ENCODE measurements at regions not wholly inside any gene's neighbourhood (a gene's known extent, or its start where the extent isn't known, plus 50 kb on each side); places are given as distances from the start of the nearest gene placed in this dataset.

DNA sequence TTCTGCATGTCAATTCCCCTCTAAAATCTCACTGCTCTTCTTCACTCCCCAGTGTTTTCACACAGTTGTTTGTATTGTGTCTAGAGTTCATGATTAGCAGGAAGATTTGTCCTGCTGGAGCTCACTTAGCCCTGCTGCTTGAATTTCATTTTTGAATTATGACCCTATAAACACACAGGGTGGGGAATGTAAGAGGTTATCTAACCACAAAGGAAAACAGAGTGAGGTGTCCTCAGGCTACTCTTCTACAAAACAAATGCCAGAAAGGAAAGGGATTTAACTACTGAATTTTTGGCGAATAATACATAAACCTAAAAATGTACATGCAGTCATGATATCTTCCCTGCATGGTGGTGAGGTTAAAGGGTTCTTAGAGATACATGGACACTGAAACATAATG lies 215.1 kb upstream of the CNTN4 start (continued):
- no peak for TF ChIP-seq GATA2 (CRISPR knock-in tag; IDR thresholded peaks at IDR 0.05)
- TF ChIP-seq ELF1 (IDR thresholded peaks at IDR 0.05), result no peak
- TF ChIP-seq SMC3 (IDR thresholded peaks at IDR 0.05; ENCODE audit: low read depth, low read length), result no peak
- TF ChIP-seq RCOR1 (IDR thresholded peaks at IDR 0.05; ENCODE audit: low read length), result no peak

GRCh38 chr3:1892459-1892858 lies 206.2 kb upstream of the CNTN4 start:
- no peaks in the 10 kb centered on the region for H3K9me2 ChIP-seq
- H4K20me1 ChIP-seq (ENCODE audit: insufficient read depth), result no peaks in the 10 kb centered on the region
- 0 out of 2 replicates have a peak, but pooled peaks cover 3% of the 10 kb centered on the region for H3K9me3 ChIP-seq
- H2AFZ ChIP-seq (ENCODE audit: low read depth), result no peak overlapping the region
- POLR2A ChIA-PET, result no interaction called here
- H3K4me3 ChIP-seq (ENCODE audit: low read depth in 2 of 2, low read length in 1 of 2), result no peak overlapping the region
- H3K27ac ChIP-seq (ENCODE audit: low read depth in 2 of 2, low read length in 1 of 2), result no peak overlapping the region
- DNase-seq, result no peak
- H3K36me3 ChIP-seq (replicated peaks in 1 of 2; ENCODE audit: control insufficient read depth in 1 of 2, insufficient read depth in 2 of 2, low read length in 1 of 2), result no peaks in the 10 kb centered on the region
- H3K4me2 ChIP-seq, result no peak overlapping the region
- CTCF ChIA-PET, result no interaction called here
- no peak overlapping the region for H3K9ac ChIP-seq
- TF ChIP-seq GABPA (IDR thresholded peaks at IDR 0.05; ENCODE audit: low read depth), result no peak
- TF ChIP-seq FOSL2 (IDR thresholded peaks at IDR 0.05; ENCODE audit: borderline replicate concordance, low read depth), result no peak
- TF ChIP-seq, protein P1, sequence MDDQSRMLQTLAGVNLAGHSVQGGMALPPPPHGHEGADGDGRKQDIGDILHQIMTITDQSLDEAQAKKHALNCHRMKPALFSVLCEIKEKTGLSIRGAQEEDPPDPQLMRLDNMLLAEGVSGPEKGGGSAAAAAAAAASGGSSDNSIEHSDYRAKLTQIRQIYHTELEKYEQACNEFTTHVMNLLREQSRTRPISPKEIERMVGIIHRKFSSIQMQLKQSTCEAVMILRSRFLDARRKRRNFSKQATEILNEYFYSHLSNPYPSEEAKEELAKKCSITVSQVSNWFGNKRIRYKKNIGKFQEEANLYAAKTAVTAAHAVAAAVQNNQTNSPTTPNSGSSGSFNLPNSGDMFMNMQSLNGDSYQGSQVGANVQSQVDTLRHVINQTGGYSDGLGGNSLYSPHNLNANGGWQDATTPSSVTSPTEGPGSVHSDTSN (IDR thresholded peaks at IDR 0.05), result no peak
- TF ChIP-seq MAX (IDR thresholded peaks at IDR 0.05; ENCODE audit: low read depth), result no peak
- TF ChIP-seq ELF1 (IDR thresholded peaks at IDR 0.05), result no peak
- no peak for TF ChIP-seq RCOR1 (IDR thresholded peaks at IDR 0.05; ENCODE audit: low read length)
- no peak for TF ChIP-seq EP300 (IDR thresholded peaks at IDR 0.05; ENCODE audit: borderline replicate concordance in 1 of 2, low read depth in 1 of 2, low read length in 1 of 2)
- no peak for TF ChIP-seq MXI1 (IDR thresholded peaks at IDR 0.05; ENCODE audit: low read depth, low read length)
- TF ChIP-seq TEAD4 (IDR thresholded peaks at IDR 0.05; ENCODE audit: borderline replicate concordance, insufficient read depth), result no peak
- TF ChIP-seq TCF12 (IDR thresholded peaks at IDR 0.05), result no peak
- TF ChIP-seq JUND (IDR thresholded peaks at IDR 0.05), result no peak
- TF ChIP-seq NFIC (IDR thresholded peaks at IDR 0.05; ENCODE audit: borderline replicate concordance), result no peak
- TF ChIP-seq REST (IDR thresholded peaks at IDR 0.05; ENCODE audit: low read depth, low read length), result no peak
- TF ChIP-seq TAF1 (IDR thresholded peaks at IDR 0.05; ENCODE audit: borderline replicate concordance, low read depth, low read length), result no peak
- no peaks in the 10 kb centered on the region for H3F3A ChIP-seq (replicated peaks; ENCODE audit: insufficient read depth)
- no peaks in the 10 kb centered on the region for H3K4me1 ChIP-seq (ENCODE audit: control insufficient read depth in 1 of 2, insufficient read depth in 2 of 2, low read depth in 1 of 2, low read length in 1 of 2)
- no peaks in the 10 kb centered on the region for H3K79me2 ChIP-seq (ENCODE audit: insufficient read depth)
- 4% methylated on average over 2 of the region's 2 CpGs for WGBS (ENCODE audit: low lambda C conversion rate)
- no peaks in the 10 kb centered on the region for H3K27me3 ChIP-seq (ENCODE audit: insufficient read depth)
